SK-N-SH (cell line): ENCODE measurements at regions not wholly inside any gene's neighbourhood (a gene's known extent, or its start where the extent isn't known, plus 50 kb on each side); places are given as distances from the start of the nearest gene placed in this dataset.

Experiments
- CTCF ChIA-PET: fragments of 300-600, 350-600 bp; formaldehyde crosslinking; extraction: SDS; loops from one replicate; lab custom pipeline; 2021; lab: Yijun Ruan, JAX
- POLR2A ChIA-PET: fragments of 350-600 bp; sonication (Branson Sonifier 250); formaldehyde crosslinking; extraction: SDS; loops from one replicate; lab custom pipeline; 2020; ENCODE audit warnings: antibody characterized with exemption, inconsistent platforms; lab: Yijun Ruan, JAX
- DNase-seq: peaks from one replicate; pipeline ENCODE4 v3.0.0; 2012
- H2AFZ ChIP-seq: fragments of 200-600 bp; sonication (generic); 2 replicates; pipeline ENCODE4 v1.8.1; 2016; ENCODE audit warnings: antibody characterized with exemption, mild to moderate bottlenecking, low read depth
- H3F3A ChIP-seq: fragments of 200-600 bp; sonication (generic); replicated peaks from 2 replicates; pipeline ENCODE3; 2016; ENCODE audit warnings: antibody characterized with exemption, mild to moderate bottlenecking; ENCODE audit not compliant: insufficient read depth
- H3K27ac ChIP-seq, 2 experiments: fragments of 200-500 bp in 1 of 2; fragments of 200-600 bp in 1 of 2; sonication (Bioruptor generic) in 1 of 2; sonication (generic), shearing (Covaris generic) in 1 of 2; 2 replicates each; pipeline versions ENCODE4 v1.5.1 to v1.6.1; 2014 to 2016; ENCODE audit warnings: low read depth in 2 of 2, inconsistent platforms in 1 of 2, low read length in 1 of 2, mild to moderate bottlenecking in 1 of 2, mixed read lengths in 1 of 2
- H3K27me3 ChIP-seq: fragments of 200-600 bp; sonication (generic), shearing (Covaris generic); 2 replicates; pipeline ENCODE4 v1.6.1; 2016; ENCODE audit warnings: mixed run types; ENCODE audit not compliant: insufficient read depth
- H3K36me3 ChIP-seq, 2 experiments: fragments of 200-500 bp in 1 of 2; fragments of 200-600 bp in 1 of 2; sonication (Bioruptor generic) in 1 of 2; sonication (generic) in 1 of 2; replicated peaks in 1 of 2; 2 replicates each; pipeline versions ENCODE3 to v1.5.1; 2014 to 2016; ENCODE audit warnings: low read length in 1 of 2, mild to moderate bottlenecking in 1 of 2; ENCODE audit not compliant: insufficient read depth in 2 of 2, control insufficient read depth in 1 of 2
- H3K4me1 ChIP-seq, 2 experiments: fragments of 200-500 bp in 1 of 2; fragments of 200-600 bp in 1 of 2; sonication (Bioruptor generic) in 1 of 2; sonication (generic), shearing (Covaris generic) in 1 of 2; 2 replicates each; pipeline versions ENCODE4 v1.5.1 to v1.6.1; 2014 to 2016; ENCODE audit warnings: low read depth in 1 of 2, low read length in 1 of 2, mixed run types in 1 of 2; ENCODE audit not compliant: insufficient read depth in 2 of 2, control insufficient read depth in 1 of 2
- H3K4me2 ChIP-seq: fragments of 200-600 bp; sonication (generic), shearing (Covaris generic); 2 replicates; pipeline ENCODE4 v1.6.1; 2017; ENCODE audit warnings: mixed run types
- H3K4me3 ChIP-seq, 2 experiments: fragments of 200-500 bp in 1 of 2; fragments of 200-600 bp in 1 of 2; sonication (Bioruptor generic) in 1 of 2; sonication (generic), shearing (Covaris generic) in 1 of 2; 2 replicates each; pipeline versions ENCODE4 v1.5.1 to v1.8.1; 2014 to 2016; ENCODE audit warnings: low read depth in 2 of 2, inconsistent platforms in 1 of 2, low read length in 1 of 2, mild to moderate bottlenecking in 1 of 2, mixed read lengths in 1 of 2, moderate library complexity in 1 of 2
- H3K79me2 ChIP-seq: fragments of 200-600 bp; sonication (generic); 2 replicates; pipeline ENCODE4 v1.8.1; 2017; ENCODE audit warnings: mild to moderate bottlenecking; ENCODE audit not compliant: insufficient read depth
- H3K9ac ChIP-seq: fragments of 200-600 bp; sonication (generic); 2 replicates; pipeline ENCODE4 v1.6.1; 2017; ENCODE audit warnings: mixed run types
- H3K9me2 ChIP-seq: fragments of 200-600 bp; sonication (generic); 2 replicates; pipeline ENCODE4 v1.6.1; 2017; ENCODE audit warnings: mixed run types
- H3K9me3 ChIP-seq: fragments of 200-600 bp; sonication (generic); 2 replicates; pipeline ENCODE4 v1.6.1; 2017; ENCODE audit warnings: mixed run types, mild to moderate bottlenecking, moderate library complexity
- H4K20me1 ChIP-seq: fragments of 200-600 bp; sonication (generic); 2 replicates; pipeline ENCODE4 v1.6.1; 2017; ENCODE audit warnings: mild to moderate bottlenecking, mixed run types; ENCODE audit not compliant: insufficient read depth
- ELF1 ChIP-seq: IDR thresholded peaks from 2 replicates; pipeline ENCODE4 v1.4.0; 2012
- GATA2 ChIP-seq: sonication (generic); formaldehyde crosslinking; IDR thresholded peaks from 2 replicates; pipeline ENCODE4 v1.5.0; 2020; ENCODE audit warnings: mild to moderate bottlenecking, missing genetic modification reagents
- NFIC ChIP-seq: IDR thresholded peaks from 2 replicates; pipeline ENCODE4 v1.4.0; 2012; ENCODE audit warnings: borderline replicate concordance
- NRF1 ChIP-seq: IDR thresholded peaks from 2 replicates; pipeline ENCODE4 v1.6.1; 2012; ENCODE audit warnings: low read depth, mild to moderate bottlenecking, low read length
- POLR2AphosphoS5 ChIP-seq: IDR thresholded peaks from 2 replicates; pipeline ENCODE4 v1.6.1; 2012; ENCODE audit warnings: low read depth, low read length
- RCOR1 ChIP-seq: fragments of 150-350 bp; IDR thresholded peaks from 2 replicates; pipeline ENCODE4 v1.6.1; 2017; ENCODE audit warnings: antibody characterized with exemption, low read length
- RFX5 ChIP-seq: IDR thresholded peaks from 2 replicates; pipeline ENCODE4 v1.6.1; 2012; ENCODE audit warnings: mild to moderate bottlenecking, improper control_type of control experiment, low read length
- SIN3A ChIP-seq: IDR thresholded peaks from 2 replicates; pipeline ENCODE4 v1.6.1; 2012; ENCODE audit warnings: low read depth, mild to moderate bottlenecking, low read length, moderate library complexity, borderline replicate concordance
- TCF12 ChIP-seq: IDR thresholded peaks from 2 replicates; pipeline ENCODE4 v1.4.0; 2012
- WGBS: methylation state at CpG from one replicate; pipeline ENCODE4 v1.1.6; 2017; ENCODE audit warnings: low lambda C conversion rate; 5-methylcytosine and 5-hydroxymethylcytosine counted together
- TF ChIP-seq, protein P1 (sequence below): fragments of 150-350 bp; IDR thresholded peaks from 2 replicates; pipeline ENCODE4 v1.6.1; 2016; ENCODE audit warnings: mild to moderate bottlenecking, low read depth, low read length

DNA sequence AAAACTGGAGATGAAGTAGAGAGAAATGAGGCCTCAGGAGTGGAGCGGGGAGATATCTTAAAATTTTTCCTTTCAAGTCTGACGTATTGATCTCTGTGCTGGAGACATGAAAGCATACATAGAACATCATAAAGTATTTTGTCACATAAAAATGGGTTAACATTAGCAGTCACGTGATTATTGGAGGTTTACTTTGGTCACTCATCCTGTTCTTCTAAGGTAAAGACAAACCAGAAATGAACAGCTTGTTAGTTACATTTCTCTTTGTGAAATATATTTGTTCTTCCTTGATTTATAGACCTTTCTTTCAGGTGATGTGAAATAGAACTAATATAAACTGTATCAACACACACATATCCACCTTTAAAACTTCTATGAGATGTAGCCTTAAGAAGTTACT lies 324.1 kb downstream of the SQOR start:
- WGBS = 18% methylated on average over 3 of the region's 3 CpGs
- H2AFZ ChIP-seq = no peak overlapping the region
- H3K4me3 ChIP-seq = no peak overlapping the region
- H3K9me2 ChIP-seq = no peaks in the 10 kb centered on the region
- H3K27me3 ChIP-seq = no peaks in the 10 kb centered on the region
- H3K79me2 ChIP-seq = peaks cover 4% of the 10 kb centered on the region; the same call in 1 of the 2 replicates
- no peak for TF ChIP-seq SIN3A
- no peaks in the 10 kb centered on the region for H3F3A ChIP-seq
- ChIA-PET CTCF (no interaction called here), POLR2A (no interaction called here)
- no peak overlapping the region for H3K9ac ChIP-seq
- no peaks in the 10 kb centered on the region for H3K4me1 ChIP-seq
- H3K4me2 ChIP-seq = no peak overlapping the region
- H4K20me1 ChIP-seq = no peaks in the 10 kb centered on the region
- no peak overlapping the region for H3K27ac ChIP-seq
- H3K9me3 ChIP-seq = peaks cover 6% of the 10 kb centered on the region; the same call in 1 of the 2 replicates
- DNase-seq = no peak
- H3K36me3 ChIP-seq = no peaks in the 10 kb centered on the region

DNA sequence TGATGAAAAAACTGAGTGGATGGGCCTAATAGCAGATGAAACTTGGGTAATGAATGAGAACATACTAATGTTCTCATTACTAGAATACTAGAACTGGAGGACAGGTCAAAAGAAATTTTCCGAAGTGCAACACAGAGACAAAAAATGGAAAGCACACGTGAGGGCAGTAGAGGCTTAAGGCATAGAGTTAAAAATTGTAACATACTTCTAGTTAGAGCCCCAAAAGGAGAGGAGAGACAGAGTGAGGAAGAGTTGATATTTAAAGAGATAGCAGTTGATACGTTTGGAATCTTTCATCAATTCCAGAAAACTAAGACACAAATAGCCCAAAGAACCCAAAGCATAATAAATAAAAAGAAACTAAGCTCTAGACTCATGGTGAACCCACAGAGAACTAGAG lies 327.9 kb downstream of the SQOR start:
- no peaks in the 10 kb centered on the region for H3K4me1 ChIP-seq
- H3K27me3 ChIP-seq = no peaks in the 10 kb centered on the region
- H3K27ac ChIP-seq = no peak overlapping the region
- no peak overlapping the region for H3K4me3 ChIP-seq
- peaks cover 8% of the 10 kb centered on the region; the same call in 1 of the 2 replicates for H3K9me3 ChIP-seq
- H3K36me3 ChIP-seq = no peaks in the 10 kb centered on the region
- POLR2A ChIA-PET = no interaction called here
- CTCF ChIA-PET = no interaction called here
- no peak overlapping the region for H3K4me2 ChIP-seq
- no peak for DNase-seq
- no peak for TF ChIP-seq NFIC
- no peak for TF ChIP-seq POLR2AphosphoS5
- TF ChIP-seq, protein P1, sequence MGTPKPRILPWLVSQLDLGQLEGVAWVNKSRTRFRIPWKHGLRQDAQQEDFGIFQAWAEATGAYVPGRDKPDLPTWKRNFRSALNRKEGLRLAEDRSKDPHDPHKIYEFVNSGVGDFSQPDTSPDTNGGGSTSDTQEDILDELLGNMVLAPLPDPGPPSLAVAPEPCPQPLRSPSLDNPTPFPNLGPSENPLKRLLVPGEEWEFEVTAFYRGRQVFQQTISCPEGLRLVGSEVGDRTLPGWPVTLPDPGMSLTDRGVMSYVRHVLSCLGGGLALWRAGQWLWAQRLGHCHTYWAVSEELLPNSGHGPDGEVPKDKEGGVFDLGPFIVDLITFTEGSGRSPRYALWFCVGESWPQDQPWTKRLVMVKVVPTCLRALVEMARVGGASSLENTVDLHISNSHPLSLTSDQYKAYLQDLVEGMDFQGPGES = no peak
- no peak for TF ChIP-seq RFX5
- TF ChIP-seq TCF12 = no peak
- TF ChIP-seq NRF1 = no peak
- H3K79me2 ChIP-seq = peaks cover 4% of the 10 kb centered on the region; the same call in 1 of the 2 replicates
- H3K9me2 ChIP-seq = no peaks in the 10 kb centered on the region
- H2AFZ ChIP-seq = no peak overlapping the region
- 13% methylated on average over 3 of the region's 3 CpGs for WGBS
- H3K9ac ChIP-seq = no peak overlapping the region
- H4K20me1 ChIP-seq = no peaks in the 10 kb centered on the region
- no peaks in the 10 kb centered on the region for H3F3A ChIP-seq

DNA sequence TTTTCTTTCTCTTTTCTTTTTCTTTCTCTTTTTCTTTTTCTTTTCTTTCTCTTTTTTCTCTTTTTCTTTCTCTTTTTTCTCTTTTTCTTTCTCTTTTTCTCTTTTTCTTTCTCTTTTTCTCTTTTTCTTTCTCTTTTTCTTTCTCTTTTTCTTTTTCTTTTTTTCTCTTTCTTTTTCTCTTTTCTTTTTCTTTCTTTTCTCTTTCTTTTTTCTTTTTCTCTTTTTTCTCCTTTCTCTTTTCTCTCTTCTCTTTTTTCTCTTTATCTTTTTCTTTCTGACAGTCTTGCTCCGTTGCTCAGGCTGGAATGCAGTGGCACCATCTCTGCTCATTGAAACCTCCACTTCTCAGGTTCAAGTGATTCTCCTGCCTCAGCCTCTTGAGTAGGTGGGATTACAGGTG lies 335.7 kb downstream of the SQOR start:
- Histone ChIP-seq H4K20me1 (no peaks in the 10 kb centered on the region), H3K4me1 (no peaks in the 10 kb centered on the region), H3F3A (no peaks in the 10 kb centered on the region), H3K9ac (no peak overlapping the region), H3K36me3 (no peaks in the 10 kb centered on the region), H3K79me2 (no peaks in the 10 kb centered on the region), H3K9me3 (no peaks in the 10 kb centered on the region), H3K27me3 (no peaks in the 10 kb centered on the region), H3K27ac (no peak overlapping the region), H2AFZ (no peak overlapping the region), H3K9me2 (no peaks in the 10 kb centered on the region), H3K4me3 (no peak overlapping the region), H3K4me2 (no peak overlapping the region)
- POLR2A ChIA-PET = no interaction called here
- TF ChIP-seq ELF1 = no peak
- TF ChIP-seq RCOR1 = no peak
- TF ChIP-seq GATA2 (CRISPR knock-in tag) = no peak
- TF ChIP-seq RFX5 = no peak
- WGBS = 7% methylated on average over 1 of the region's 1 CpG
- DNase-seq = no peak
- CTCF ChIA-PET = no interaction called here
